Gastrocnemius medialis (tissue), 4 donors: ENCODE measurements at regions not wholly inside any gene's neighbourhood (a gene's known extent, or its start where the extent isn't known, plus 50 kb on each side); places are given as distances from the start of the nearest gene placed in this dataset.

ENCODE experiments used
- ATAC-seq, 2 donors: fragments of 150-250 bp; one replicate each; pipeline ENCODE4 v1.9.1; 2016
- DNase-seq, 2 donors: peaks; one replicate each; pipeline ENCODE4 v3.0.0-alpha.2; 2019
- H3K27ac ChIP-seq, 4 donors: fragments of 200-600 bp; sonication (generic); 1 replicate in 1 of 4; 2 replicates in 3 of 4; pipeline ENCODE4 v1.5.1; 2016 to 2018; ENCODE audit warnings: mild to moderate bottlenecking in 2 of 4, moderate library complexity in 1 of 4
- H3K27me3 ChIP-seq, 3 donors: fragments of 200-600 bp; sonication (generic) in 2 of 3; 1 replicate in 1 of 3; 2 replicates in 2 of 3; pipeline versions ENCODE4 v1.5.1 to v1.6.0; 2016 to 2019; ENCODE audit warnings: mild to moderate bottlenecking in 1 of 3, moderate library complexity in 1 of 3
- H3K36me3 ChIP-seq, 2 donors: fragments of 200-600 bp; sonication (generic) in 1 of 2; one replicate each; pipeline ENCODE4 v1.5.1; 2017 to 2018
- H3K4me1 ChIP-seq, 2 donors: fragments of 200-600 bp; sonication (generic) in 1 of 2; one replicate each; pipeline ENCODE4 v1.5.1; 2016 to 2017; ENCODE audit warnings: mild to moderate bottlenecking in 2 of 2
- H3K4me3 ChIP-seq, 4 donors: fragments of 200-600 bp; sonication (generic) in 3 of 4; 1 replicate in 1 of 4; 2 replicates in 3 of 4; pipeline ENCODE4 v1.5.1; 2016 to 2019; ENCODE audit warnings: mild to moderate bottlenecking in 2 of 4
- H3K9me3 ChIP-seq, 3 donors: fragments of 200-600 bp; sonication (generic) in 2 of 3; 1 replicate in 1 of 3; 2 replicates in 2 of 3; pipeline ENCODE4 v1.5.1; 2016 to 2019
- CTCF ChIP-seq, 5 experiments: fragments of 450-650 bp in 3 of 5; fragments of 200-600 bp in 2 of 5; sonication (generic) in 2 of 5; IDR thresholded peaks in 4 of 5; conservative IDR thresholded peaks in 1 of 5; 1 replicate in 4 of 5; 2 replicates in 1 of 5; pipeline ENCODE4 v1.5.1; 2016 to 2019; ENCODE audit warnings: antibody characterized with exemption in 5 of 5, mild to moderate bottlenecking in 3 of 5, moderate library complexity in 3 of 5
- POLR2A ChIP-seq, 2 donors: fragments of 450-650 bp; IDR thresholded peaks; one replicate each; pipeline ENCODE4 v1.6.1; 2017; ENCODE audit warnings: antibody characterized with exemption in 2 of 2, mild to moderate bottlenecking in 2 of 2, moderate library complexity in 2 of 2
- in situ Hi-C, 4 donors: fragments of 200-750 bp; cut with MboI; loops; one replicate each; pipeline versions ENCODE4 v1.15.0 to v1.8.0; 2017; ENCODE audit warnings: low sequenced_read_pairs in 4 of 4
- intact Hi-C: fragments of 100-400 bp; cut with DNase I; formaldehyde crosslinking; loops from one replicate; pipeline ENCODE4 v1.15.1; 2023; ENCODE audit warnings: low total_unique reads

- ATAC-seq (no peak), DNase-seq (no peak)
- in situ Hi-C loops (no loop called here), intact Hi-C loops (no loop called here)
- no peaks in the 10 kb centered on the region for H3K36me3 ChIP-seq
- H3K9me3 ChIP-seq, result no peaks in the 10 kb centered on the region
- no peaks in the 10 kb centered on the region for H3K27me3 ChIP-seq
- H3K27ac ChIP-seq, result no peak overlapping the region
- H3K4me1 ChIP-seq, result no peaks in the 10 kb centered on the region
- TF ChIP-seq CTCF (IDR thresholded peaks at IDR 0.05 in 4 of 5, conservative IDR thresholded peaks at IDR 0.05 in 1 of 5) (no peak), POLR2A (IDR thresholded peaks at IDR 0.05) (no peak)
- no peak overlapping the region for H3K4me3 ChIP-seq
Measured at GRCh38 chr18:42190643-42191042, 235.6 kb downstream of the PIK3C3 start.

- in situ Hi-C loops (no loop called here), intact Hi-C loops (no loop called here)
- no peaks in the 10 kb centered on the region for H3K27me3 ChIP-seq
- ATAC-seq (no peak), DNase-seq (no peak)
- H3K4me3 ChIP-seq, result no peak overlapping the region
- no peaks in the 10 kb centered on the region for H3K4me1 ChIP-seq
- no peaks in the 10 kb centered on the region for H3K9me3 ChIP-seq
- TF ChIP-seq POLR2A (IDR thresholded peaks at IDR 0.05) (no peak), CTCF (IDR thresholded peaks at IDR 0.05 in 4 of 5, conservative IDR thresholded peaks at IDR 0.05 in 1 of 5) (no peak)
- no peaks in the 10 kb centered on the region for H3K36me3 ChIP-seq
- no peak overlapping the region for H3K27ac ChIP-seq
Measured at GRCh38 chr18:42192251-42193248, 237.5 kb downstream of the PIK3C3 start.

GRCh38 chr18:42196651-42197050 lies 241.6 kb downstream of the PIK3C3 start:
- ATAC-seq, result no peak
- H3K27ac ChIP-seq, result no peak overlapping the region
- H3K4me1 ChIP-seq, result no peaks in the 10 kb centered on the region
- TF ChIP-seq POLR2A (IDR thresholded peaks at IDR 0.05) (no peak), CTCF (IDR thresholded peaks at IDR 0.05 in 4 of 5, conservative IDR thresholded peaks at IDR 0.05 in 1 of 5) (no peak)
- no peaks in the 10 kb centered on the region for H3K9me3 ChIP-seq
- in situ Hi-C loops (no loop called here), intact Hi-C loops (no loop called here)
- no peak overlapping the region for H3K4me3 ChIP-seq
- no peak for DNase-seq
- no peaks in the 10 kb centered on the region for H3K27me3 ChIP-seq
- H3K36me3 ChIP-seq, result no peaks in the 10 kb centered on the region

GRCh38 chr18:42201137-42201536 lies 246.1 kb downstream of the PIK3C3 start:
- Histone ChIP-seq H3K27ac (no peak overlapping the region), H3K27me3 (no peaks in the 10 kb centered on the region), H3K9me3 (no peaks in the 10 kb centered on the region), H3K36me3 (no peaks in the 10 kb centered on the region), H3K4me3 (no peak overlapping the region), H3K4me1 (no peaks in the 10 kb centered on the region)
- no peak for ATAC-seq
- in situ Hi-C loops, result loop anchor here in 1 of 4 donors (25.0 kb wide), 1 partner anchor 111 kb away; no protein-coding TSS in a partner anchor
- TF ChIP-seq CTCF (IDR thresholded peaks at IDR 0.05 in 4 of 5, conservative IDR thresholded peaks at IDR 0.05 in 1 of 5), result no peak
- TF ChIP-seq POLR2A (IDR thresholded peaks at IDR 0.05), result no peak
- DNase-seq, result no peak
- intact Hi-C loops, result no loop called here
